ENCODE measurements at regions not wholly inside any gene's neighbourhood (a gene's known extent, or its start where the extent isn't known, plus 50 kb on each side); places are given as distances from the start of the nearest gene placed in this dataset.

DNA sequence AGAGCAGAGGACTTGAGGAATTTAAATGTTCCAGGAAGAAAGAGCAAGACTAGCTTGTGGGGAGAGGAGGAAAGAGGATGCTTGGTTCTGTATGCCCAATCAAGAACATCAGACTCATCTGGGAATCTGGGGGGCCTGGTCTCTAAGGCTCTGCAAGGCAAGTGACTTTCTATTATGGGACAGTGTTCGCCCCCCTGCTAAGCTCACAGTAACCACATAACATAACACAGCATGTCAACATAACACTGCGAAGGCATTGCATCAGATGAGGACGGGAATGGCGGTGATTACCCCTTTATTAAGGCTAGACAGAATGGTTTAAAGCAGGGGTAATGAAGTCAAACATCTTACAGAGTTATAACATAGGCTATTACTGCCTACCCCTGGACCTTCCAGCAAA, 176.6 kb upstream of the IRX6 start:
- Histone ChIP-seq H4K20me1 (ENCODE audit: control insufficient read depth, insufficient read depth, low read length, poor library complexity, severe bottlenecking) (no peaks in the 10 kb centered on the region), H3K27ac (ENCODE audit: low read length in 2 of 2) (no peak overlapping the region), H3K4me3 (ENCODE audit: control extremely low read depth in 1 of 5, extremely low read depth in 1 of 5, insufficient read depth in 1 of 5, low read depth in 2 of 5, low read length in 4 of 5) (no peak overlapping the region), H3K9ac (ENCODE audit: low read length) (no peak overlapping the region), H3K27me3 (replicated peaks in 1 of 4; ENCODE audit: control extremely low read depth in 1 of 4, control insufficient read depth in 3 of 4, insufficient read depth in 4 of 4, low read length in 3 of 4) (no peaks in the 10 kb centered on the region), H3K4me1 (ENCODE audit: control insufficient read depth in 2 of 2, insufficient read depth in 2 of 2, low read length in 2 of 2) (no peaks in the 10 kb centered on the region), H3K9me3 (ENCODE audit: control extremely low read depth in 1 of 3, control insufficient read depth in 2 of 3, insufficient read depth in 1 of 3, low read length in 2 of 3) (peaks cover 0 to 2% (median 0%) of the 10 kb centered on the region in 3 donors), H3K79me2 (ENCODE audit: control insufficient read depth, insufficient read depth, low read length) (no peaks in the 10 kb centered on the region), H3K36me3 (replicated peaks in 1 of 2; ENCODE audit: control extremely low read depth in 1 of 2, control insufficient read depth in 1 of 2, extremely low read depth in 1 of 2, insufficient read depth in 2 of 2, low read length in 1 of 2) (no peaks in the 10 kb centered on the region), H2AFZ (ENCODE audit: insufficient read depth, low read depth, low read length, poor library complexity, severe bottlenecking) (no peak overlapping the region), H3K4me2 (replicated peaks; ENCODE audit: low read depth, low read length, poor library complexity, severe bottlenecking) (no peak overlapping the region)
- Mint-ChIP-seq H3K4me1 (no peaks in the 10 kb centered on the region), H3K27me3 (peaks cover 7% of the 10 kb centered on the region), H3K27ac (no peak overlapping the region), H3K9me3 (ENCODE audit: insufficient read depth) (no peaks in the 10 kb centered on the region), H3K4me3 (no peak overlapping the region)
- ChIA-PET POLR2A (no interaction called here), CTCF (no interaction called here)
- ATAC-seq (ENCODE audit: low read depth) (no peak), DNase-seq (no peak)
- TF ChIP-seq EZH2 (IDR thresholded peaks at IDR 0.05; ENCODE audit: borderline replicate concordance, insufficient read depth, low read depth, low read length, poor library complexity, severe bottlenecking) (no peak), CTCF (IDR thresholded peaks at IDR 0.05) (no peak)
- intact Hi-C loops (cut with micrococcal nuclease) = no loop called here
- 78% methylated on average over 4 of the region's 4 CpGs for WGBS (ENCODE audit: insufficient coverage)

DNA sequence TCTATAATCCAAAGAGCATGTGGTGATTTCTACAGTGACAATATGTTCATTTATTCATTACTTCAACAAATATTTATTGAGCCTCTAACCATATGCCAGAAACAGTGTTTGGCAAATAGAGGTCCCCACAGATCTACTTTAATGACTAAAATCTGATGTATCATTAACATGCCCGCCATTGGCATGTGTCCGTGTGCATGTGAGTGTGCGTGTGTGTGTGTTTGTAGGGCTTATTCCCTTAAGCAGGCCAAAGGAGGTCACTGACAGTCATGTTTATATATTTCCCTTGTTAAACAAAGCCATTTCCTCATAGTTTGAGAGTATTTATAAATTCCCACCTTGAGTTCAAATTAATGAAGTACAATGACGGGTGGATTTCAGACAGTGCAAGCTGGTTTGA, 174.4 kb upstream of the IRX6 start:
- H3K27me3 ChIP-seq (replicated peaks in 1 of 4; ENCODE audit: control extremely low read depth in 1 of 4, control insufficient read depth in 3 of 4, insufficient read depth in 4 of 4, low read length in 3 of 4) = no peaks in the 10 kb centered on the region
- no peaks in the 10 kb centered on the region for H4K20me1 ChIP-seq (ENCODE audit: control insufficient read depth, insufficient read depth, low read length, poor library complexity, severe bottlenecking)
- H3K27me3 Mint-ChIP-seq = peaks cover 11% of the 10 kb centered on the region
- no peaks in the 10 kb centered on the region for H3K79me2 ChIP-seq (ENCODE audit: control insufficient read depth, insufficient read depth, low read length)
- H3K4me3 Mint-ChIP-seq = no peak overlapping the region
- ATAC-seq (ENCODE audit: low read depth) (no peak), DNase-seq (no peak)
- H3K9me3 ChIP-seq (ENCODE audit: control extremely low read depth in 1 of 3, control insufficient read depth in 2 of 3, insufficient read depth in 1 of 3, low read length in 2 of 3) = no peaks in the 10 kb centered on the region
- H3K9me3 Mint-ChIP-seq (ENCODE audit: insufficient read depth) = no peaks in the 10 kb centered on the region
- H3K4me1 ChIP-seq (ENCODE audit: control insufficient read depth in 2 of 2, insufficient read depth in 2 of 2, low read length in 2 of 2) = no peaks in the 10 kb centered on the region
- no peaks in the 10 kb centered on the region for H3K36me3 ChIP-seq (replicated peaks in 1 of 2; ENCODE audit: control extremely low read depth in 1 of 2, control insufficient read depth in 1 of 2, extremely low read depth in 1 of 2, insufficient read depth in 2 of 2, low read length in 1 of 2)
- intact Hi-C loops (cut with micrococcal nuclease) = no loop called here
- no peak overlapping the region for H3K27ac Mint-ChIP-seq
- CTCF ChIA-PET = no interaction called here
- no peak overlapping the region for H3K27ac ChIP-seq (ENCODE audit: low read length in 2 of 2)
- no peak overlapping the region for H3K4me2 ChIP-seq (replicated peaks; ENCODE audit: low read depth, low read length, poor library complexity, severe bottlenecking)
- no peak for TF ChIP-seq EZH2 (IDR thresholded peaks at IDR 0.05; ENCODE audit: borderline replicate concordance, insufficient read depth, low read depth, low read length, poor library complexity, severe bottlenecking)
- TF ChIP-seq CTCF (IDR thresholded peaks at IDR 0.05) = no peak
- POLR2A ChIA-PET = no interaction called here
- H3K4me3 ChIP-seq (ENCODE audit: control extremely low read depth in 1 of 5, extremely low read depth in 1 of 5, insufficient read depth in 1 of 5, low read depth in 2 of 5, low read length in 4 of 5) = no peak overlapping the region
- no peak overlapping the region for H2AFZ ChIP-seq (ENCODE audit: insufficient read depth, low read depth, low read length, poor library complexity, severe bottlenecking)
- no CpG with 5 or more reads among the region's 4 CpGs for WGBS (ENCODE audit: insufficient coverage)
- no peak overlapping the region for H3K9ac ChIP-seq (ENCODE audit: low read length)
- H3K4me1 Mint-ChIP-seq = no peaks in the 10 kb centered on the region
